ENCODE measurements at regions not wholly inside any gene's neighbourhood (a gene's known extent, or its start where the extent isn't known, plus 50 kb on each side); places are given as distances from the start of the nearest gene placed in this dataset.
"Not testable (repeated sequence)": the region's sequence is repeated elsewhere in the genome, so short reads cannot be mapped to it uniquely, and the experiment has no call there.

GRCh38 chr1:146386851-146387749 lies 158.3 kb upstream of the NOTCH2NLA start:
- in situ Hi-C loops (cut with HindIII; ENCODE audit: low sequenced_read_pairs): not testable (repeated sequence)
- peak; percentile 83 for DNase-seq (ENCODE audit: low read depth)

GRCh38 chr1:146381196-146381595 lies 152.4 kb upstream of the NOTCH2NLA start:
- in situ Hi-C loops (cut with HindIII; ENCODE audit: low sequenced_read_pairs); H3K4me3 ChIP-seq (ENCODE audit: low read depth, low read length); DNase-seq (ENCODE audit: low read depth): not testable (repeated sequence)

More at GRCh38 chr1:146386851-146387749, 158.3 kb upstream of the NOTCH2NLA start:
- H3K4me3 ChIP-seq (ENCODE audit: low read depth, low read length): peak overlapping the region; percentile 32

GRCh38 chr1:146376708-146377496 lies 148.1 kb upstream of the NOTCH2NLA start:
- DNase-seq (ENCODE audit: low read depth): peak; percentile 94
- in situ Hi-C loops (cut with HindIII; ENCODE audit: low sequenced_read_pairs): not testable (repeated sequence)
- H3K4me3 ChIP-seq (ENCODE audit: low read depth, low read length): peak overlapping the region; percentile 18

GRCh38 chr1:146376309-146376707 lies 147.5 kb upstream of the NOTCH2NLA start:
- in situ Hi-C loops (cut with HindIII; ENCODE audit: low sequenced_read_pairs): not testable (repeated sequence)
- DNase-seq (ENCODE audit: low read depth): peak; percentile 56
- peak overlapping the region; percentile 29 for H3K4me3 ChIP-seq (ENCODE audit: low read depth, low read length)

- DNase-seq (ENCODE audit: low read depth); in situ Hi-C loops (cut with HindIII; ENCODE audit: low sequenced_read_pairs); H3K4me3 ChIP-seq (ENCODE audit: low read depth, low read length): not testable (repeated sequence)
These were observed 146.3 kb upstream of the NOTCH2NLA start for GRCh38 chr1:146375108-146375507.

GRCh38 chr1:146369940-146370339 lies 141.1 kb upstream of the NOTCH2NLA start:
- in situ Hi-C loops (cut with HindIII; ENCODE audit: low sequenced_read_pairs); DNase-seq (ENCODE audit: low read depth): not testable (repeated sequence)
- peak overlapping the region; percentile 35 for H3K4me3 ChIP-seq (ENCODE audit: low read depth, low read length)

- DNase-seq (ENCODE audit: low read depth); in situ Hi-C loops (cut with HindIII; ENCODE audit: low sequenced_read_pairs); H3K4me3 ChIP-seq (ENCODE audit: low read depth, low read length): not testable (repeated sequence)
These were observed 126.6 kb upstream of the NOTCH2NLA start for GRCh38 chr1:146355373-146355772.

DNA sequence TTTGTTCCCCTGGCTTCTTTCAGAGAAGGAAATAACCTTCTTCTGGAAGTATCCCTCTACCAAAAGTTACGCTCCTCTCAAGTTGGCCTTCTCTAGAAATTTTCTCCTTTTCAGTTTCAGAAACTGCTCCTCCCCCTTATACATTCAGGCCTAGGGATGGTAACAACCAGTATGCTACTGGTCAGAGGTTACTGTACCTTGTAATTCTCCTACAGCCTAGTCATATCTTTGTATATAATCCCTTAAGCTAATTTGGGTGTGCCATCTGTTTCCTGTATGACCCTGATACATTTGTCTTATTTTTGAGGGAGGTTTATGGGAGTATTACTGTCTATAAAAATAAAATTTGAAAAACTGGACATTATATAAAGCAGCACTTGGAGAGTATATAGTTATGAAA lies 98.0 kb upstream of the NOTCH2NLA start:
- in situ Hi-C loops (cut with HindIII; ENCODE audit: low sequenced_read_pairs); H3K4me3 ChIP-seq (ENCODE audit: low read depth, low read length); DNase-seq (ENCODE audit: low read depth): not testable (repeated sequence)

DNA sequence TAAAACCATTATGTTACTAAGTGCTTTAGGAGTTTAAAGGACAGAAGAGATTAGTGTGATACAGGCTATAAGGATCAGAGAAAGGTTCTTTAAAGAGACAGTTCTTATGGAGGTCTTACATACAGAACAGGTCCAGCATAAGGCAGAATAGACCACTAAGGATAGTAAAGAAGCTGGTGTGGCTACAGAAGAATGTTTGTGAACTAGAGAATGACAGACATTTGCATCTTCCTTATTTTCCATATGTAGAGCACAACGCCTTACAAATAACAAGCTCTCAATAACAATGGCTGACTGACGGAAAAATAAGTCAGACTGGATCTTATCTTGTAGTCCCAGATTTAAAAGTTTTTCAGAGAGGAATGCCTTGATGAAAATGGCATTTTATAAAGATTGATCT lies 95.6 kb upstream of the NOTCH2NLA start:
- H3K4me3 ChIP-seq (ENCODE audit: low read depth, low read length); in situ Hi-C loops (cut with HindIII; ENCODE audit: low sequenced_read_pairs); DNase-seq (ENCODE audit: low read depth): not testable (repeated sequence)

DNA sequence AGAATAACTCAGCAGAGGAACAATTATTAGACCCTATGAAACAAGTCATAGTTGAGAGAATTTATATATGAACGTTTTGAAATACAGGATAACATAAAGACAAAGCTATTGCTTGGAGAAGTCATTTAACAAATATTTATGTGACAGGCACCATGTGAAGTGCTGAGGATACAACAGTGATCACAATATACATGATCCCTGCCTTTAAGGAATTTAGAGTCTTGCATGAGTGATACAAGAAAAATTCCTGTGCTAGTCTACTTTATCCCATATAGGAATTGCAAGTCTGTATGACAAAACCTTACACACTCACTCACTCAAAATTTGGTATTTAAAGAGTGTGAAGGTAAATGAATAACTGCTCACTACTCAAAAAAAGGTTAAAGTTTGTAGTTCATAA lies 94.5 kb upstream of the NOTCH2NLA start:
- in situ Hi-C loops (cut with HindIII; ENCODE audit: low sequenced_read_pairs); H3K4me3 ChIP-seq (ENCODE audit: low read depth, low read length); DNase-seq (ENCODE audit: low read depth): not testable (repeated sequence)

- H3K4me3 ChIP-seq (ENCODE audit: low read depth, low read length); in situ Hi-C loops (cut with HindIII; ENCODE audit: low sequenced_read_pairs); DNase-seq (ENCODE audit: low read depth): not testable (repeated sequence)
These were observed 94.1 kb upstream of the NOTCH2NLA start for GRCh38 chr1:146322893-146323292.

GRCh38 chr1:146318715-146319114 lies 89.9 kb upstream of the NOTCH2NLA start:
- DNase-seq (ENCODE audit: low read depth); in situ Hi-C loops (cut with HindIII; ENCODE audit: low sequenced_read_pairs); H3K4me3 ChIP-seq (ENCODE audit: low read depth, low read length): not testable (repeated sequence)

GRCh38 chr1:146317785-146318184 lies 89.0 kb upstream of the NOTCH2NLA start:
- DNase-seq (ENCODE audit: low read depth); in situ Hi-C loops (cut with HindIII; ENCODE audit: low sequenced_read_pairs); H3K4me3 ChIP-seq (ENCODE audit: low read depth, low read length): not testable (repeated sequence)

DNA sequence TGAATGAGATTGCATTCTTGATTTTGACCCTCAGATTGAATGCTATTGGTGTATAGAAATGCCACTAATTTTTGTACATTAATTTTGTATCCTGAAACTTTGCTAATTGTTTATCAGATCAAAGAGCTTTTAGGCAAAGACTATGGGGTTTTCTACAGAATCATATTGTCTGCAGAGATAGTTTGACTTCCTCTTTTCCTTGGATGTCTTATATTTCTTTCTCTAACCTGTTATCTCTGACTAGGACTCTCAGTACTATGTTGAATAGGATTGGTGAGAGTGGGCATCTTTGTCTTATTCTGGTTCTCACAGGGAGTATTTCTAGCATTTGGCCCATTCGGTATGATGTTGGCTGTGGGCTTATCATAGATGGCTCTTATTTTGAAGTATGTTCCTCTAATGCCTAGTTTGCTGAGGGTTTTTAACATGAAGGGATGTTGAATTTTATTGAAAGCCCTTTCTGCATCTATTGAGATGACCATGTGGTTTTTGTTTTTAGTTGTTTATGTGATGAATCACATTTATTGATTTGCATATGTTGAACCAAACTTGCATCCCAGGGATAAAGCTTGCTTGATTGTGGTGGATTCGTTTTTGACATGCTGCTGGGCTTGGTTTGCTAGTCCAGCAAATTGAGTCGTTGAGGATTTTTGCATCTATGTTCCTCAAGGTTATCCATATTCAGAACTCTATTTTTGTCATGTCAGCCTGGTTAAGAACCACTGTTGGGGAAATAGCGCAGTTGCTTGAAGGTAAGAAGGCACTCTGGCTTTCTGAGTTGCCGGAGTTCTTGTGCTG lies 85.8 kb upstream of the NOTCH2NLA start:
- in situ Hi-C loops (cut with HindIII; ENCODE audit: low sequenced_read_pairs); H3K4me3 ChIP-seq (ENCODE audit: low read depth, low read length); DNase-seq (ENCODE audit: low read depth): not testable (repeated sequence)

DNA sequence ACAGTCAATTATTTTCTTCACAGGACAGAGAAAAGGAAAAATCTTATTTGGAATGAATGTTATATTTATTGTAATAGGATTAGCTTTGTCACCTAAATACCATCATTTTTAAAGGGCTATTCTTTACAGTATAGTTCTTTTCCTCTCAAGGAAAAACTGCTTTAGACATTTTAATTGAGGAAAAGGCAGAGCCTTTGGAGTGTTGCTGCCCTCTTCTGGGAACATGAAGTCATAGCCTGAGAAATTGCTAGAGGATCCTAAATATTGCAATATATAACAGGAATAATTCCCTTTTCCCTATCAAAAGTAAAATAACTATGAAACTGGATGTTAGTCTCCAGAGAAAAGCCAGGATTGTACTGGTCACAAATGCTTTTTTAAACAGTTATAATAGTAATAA lies 81.8 kb upstream of the NOTCH2NLA start:
- in situ Hi-C loops (cut with HindIII; ENCODE audit: low sequenced_read_pairs); H3K4me3 ChIP-seq (ENCODE audit: low read depth, low read length); DNase-seq (ENCODE audit: low read depth): not testable (repeated sequence)

DNA sequence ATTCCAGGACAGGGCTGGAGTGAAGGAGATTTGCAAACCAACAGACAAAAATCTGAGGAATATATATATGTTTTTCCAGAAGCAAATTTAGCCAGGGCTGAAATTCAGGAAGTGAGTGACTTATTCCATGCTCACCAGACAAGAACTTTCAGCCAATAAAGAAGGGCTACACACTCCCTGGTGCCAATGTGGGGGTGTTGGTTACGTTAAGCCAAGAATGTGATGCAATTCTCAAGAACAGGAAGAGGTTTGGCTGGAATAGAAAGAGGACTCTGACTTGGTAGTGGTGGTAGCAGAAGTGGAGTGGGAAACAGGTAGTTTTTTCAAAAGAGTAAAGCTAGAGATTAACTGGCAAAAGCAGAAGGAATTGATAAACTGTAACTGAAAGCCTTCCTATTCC lies 80.6 kb upstream of the NOTCH2NLA start:
- in situ Hi-C loops (cut with HindIII; ENCODE audit: low sequenced_read_pairs); H3K4me3 ChIP-seq (ENCODE audit: low read depth, low read length); DNase-seq (ENCODE audit: low read depth): not testable (repeated sequence)

- DNase-seq (ENCODE audit: low read depth); in situ Hi-C loops (cut with HindIII; ENCODE audit: low sequenced_read_pairs); H3K4me3 ChIP-seq (ENCODE audit: low read depth, low read length): not testable (repeated sequence)
These were observed 80.1 kb upstream of the NOTCH2NLA start for GRCh38 chr1:146308892-146309291.

All from astrocyte of the cerebellum (primary cell).